IPS-18a (cell line): ENCODE measurements at regions not wholly inside any gene's neighbourhood (a gene's known extent, or its start where the extent isn't known, plus 50 kb on each side); places are given as distances from the start of the nearest gene placed in this dataset.

Experiments used
- H3K27ac ChIP-seq: one replicate; pipeline ENCODE4 v1.5.1; 2013; ENCODE audit warnings: low read length
- H3K27me3 ChIP-seq: one replicate; pipeline ENCODE4 v1.6.1; 2013; ENCODE audit warnings: mild to moderate bottlenecking, low read length; ENCODE audit not compliant: control insufficient read depth, insufficient read depth
- H3K36me3 ChIP-seq: one replicate; pipeline ENCODE4 v1.6.1; 2013; ENCODE audit warnings: low read depth, low read length; ENCODE audit not compliant: control insufficient read depth
- H3K4me1 ChIP-seq: one replicate; pipeline ENCODE4 v1.6.1; 2013; ENCODE audit warnings: low read depth, low read length; ENCODE audit not compliant: control insufficient read depth
- H3K4me3 ChIP-seq: one replicate; pipeline ENCODE4 v1.5.1; 2013; ENCODE audit warnings: low read length
- H3K9ac ChIP-seq: one replicate; pipeline ENCODE4 v1.6.1; 2013; ENCODE audit warnings: mild to moderate bottlenecking, low read length, moderate library complexity
- H3K9me3 ChIP-seq: one replicate; pipeline ENCODE4 v1.6.1; 2013; ENCODE audit warnings: low read depth, low read length; ENCODE audit not compliant: control insufficient read depth

- H3K36me3 ChIP-seq = no peaks in the 10 kb centered on the region
- H3K9ac ChIP-seq = no peak overlapping the region
- H3K27me3 ChIP-seq = no peaks in the 10 kb centered on the region
- no peak overlapping the region for H3K4me3 ChIP-seq
- peaks cover 31% of the 10 kb centered on the region for H3K4me1 ChIP-seq
- no peaks in the 10 kb centered on the region for H3K9me3 ChIP-seq
- no peak overlapping the region for H3K27ac ChIP-seq
Measured at GRCh38 chr6:106883808-106884262, 90.7 kb downstream of the CD24 start.

- no peaks in the 10 kb centered on the region for H3K9me3 ChIP-seq
- H3K4me3 ChIP-seq = no peak overlapping the region
- H3K27me3 ChIP-seq = no peaks in the 10 kb centered on the region
- no peaks in the 10 kb centered on the region for H3K36me3 ChIP-seq
- H3K9ac ChIP-seq = no peak overlapping the region
- H3K27ac ChIP-seq = no peak overlapping the region
- peaks cover 27% of the 10 kb centered on the region for H3K4me1 ChIP-seq
Measured at GRCh38 chr6:106882601-106883518, 91.7 kb downstream of the CD24 start.

GRCh38 chr6:106882138-106882537 is 92.4 kb downstream of the CD24 start:
- H3K4me3 ChIP-seq = no peak overlapping the region
- peaks cover 23% of the 10 kb centered on the region for H3K4me1 ChIP-seq
- no peak overlapping the region for H3K9ac ChIP-seq
- no peaks in the 10 kb centered on the region for H3K36me3 ChIP-seq
- no peak overlapping the region for H3K27ac ChIP-seq
- H3K9me3 ChIP-seq = peaks cover 4% of the 10 kb centered on the region
- no peaks in the 10 kb centered on the region for H3K27me3 ChIP-seq

- Histone ChIP-seq H3K9me3 (peaks cover 9% of the 10 kb centered on the region), H3K27ac (no peak overlapping the region), H3K36me3 (no peaks in the 10 kb centered on the region), H3K27me3 (no peaks in the 10 kb centered on the region), H3K4me3 (no peak overlapping the region), H3K4me1 (peaks cover 11% of the 10 kb centered on the region), H3K9ac (no peak overlapping the region)
Measured at GRCh38 chr6:106880952-106881351, 93.6 kb downstream of the CD24 start.

- Histone ChIP-seq H3K9me3 (peaks cover 14% of the 10 kb centered on the region), H3K4me3 (no peak overlapping the region), H3K9ac (no peak overlapping the region), H3K4me1 (no peaks in the 10 kb centered on the region), H3K27me3 (no peaks in the 10 kb centered on the region), H3K36me3 (no peaks in the 10 kb centered on the region), H3K27ac (no peak overlapping the region)
Measured at GRCh38 chr6:106875782-106876321, 98.7 kb downstream of the CD24 start.

GRCh38 chr6:106874481-106874880 is 100.0 kb downstream of the CD24 start:
- H3K27ac ChIP-seq = no peak overlapping the region
- H3K4me3 ChIP-seq = no peak overlapping the region
- peaks cover 16% of the 10 kb centered on the region for H3K9me3 ChIP-seq
- no peaks in the 10 kb centered on the region for H3K36me3 ChIP-seq
- H3K27me3 ChIP-seq = no peaks in the 10 kb centered on the region
- H3K9ac ChIP-seq = no peak overlapping the region
- no peaks in the 10 kb centered on the region for H3K4me1 ChIP-seq

- no peak overlapping the region for H3K4me3 ChIP-seq
- peaks cover 15% of the 10 kb centered on the region for H3K9me3 ChIP-seq
- H3K4me1 ChIP-seq = peaks cover 3% of the 10 kb centered on the region
- H3K9ac ChIP-seq = no peak overlapping the region
- H3K27ac ChIP-seq = no peak overlapping the region
- no peaks in the 10 kb centered on the region for H3K27me3 ChIP-seq
- H3K36me3 ChIP-seq = no peaks in the 10 kb centered on the region
Measured at GRCh38 chr6:106872049-106872448, 102.5 kb downstream of the CD24 start.

- H3K4me1 ChIP-seq = peaks cover 3% of the 10 kb centered on the region
- peaks cover 12% of the 10 kb centered on the region for H3K9me3 ChIP-seq
- no peaks in the 10 kb centered on the region for H3K36me3 ChIP-seq
- H3K27me3 ChIP-seq = no peaks in the 10 kb centered on the region
- no peak overlapping the region for H3K27ac ChIP-seq
- H3K9ac ChIP-seq = no peak overlapping the region
- no peak overlapping the region for H3K4me3 ChIP-seq
Measured at GRCh38 chr6:106870824-106871717, 103.5 kb downstream of the CD24 start.

- no peak overlapping the region for H3K27ac ChIP-seq
- H3K27me3 ChIP-seq = no peaks in the 10 kb centered on the region
- no peak overlapping the region for H3K4me3 ChIP-seq
- H3K4me1 ChIP-seq = peaks cover 3% of the 10 kb centered on the region
- peaks cover 4% of the 10 kb centered on the region for H3K9me3 ChIP-seq
- no peaks in the 10 kb centered on the region for H3K36me3 ChIP-seq
- H3K9ac ChIP-seq = no peak overlapping the region
Measured at GRCh38 chr6:106870069-106870468, 104.5 kb downstream of the CD24 start.

GRCh38 chr6:106869203-106869602 is 105.3 kb downstream of the CD24 start:
- Histone ChIP-seq H3K4me3 (no peak overlapping the region), H3K9ac (no peak overlapping the region), H3K27me3 (no peaks in the 10 kb centered on the region), H3K9me3 (peaks cover 4% of the 10 kb centered on the region), H3K36me3 (no peaks in the 10 kb centered on the region), H3K4me1 (peaks cover 3% of the 10 kb centered on the region), H3K27ac (no peak overlapping the region)

GRCh38 chr6:106866875-106867658 is 107.5 kb downstream of the CD24 start:
- Histone ChIP-seq H3K27me3 (no peaks in the 10 kb centered on the region), H3K4me3 (no peak overlapping the region), H3K9me3 (peaks cover 17% of the 10 kb centered on the region), H3K9ac (no peak overlapping the region), H3K4me1 (peaks cover 3% of the 10 kb centered on the region), H3K27ac (no peak overlapping the region), H3K36me3 (no peaks in the 10 kb centered on the region)
